Right lobe of liver (tissue), 6 donors: ENCODE measurements at regions not wholly inside any gene's neighbourhood (a gene's known extent, or its start where the extent isn't known, plus 50 kb on each side); places are given as distances from the start of the nearest gene placed in this dataset.
A peak's percentile ranks its signal among the peaks of the same experiment; 100 is the strongest.

Experiments
- ATAC-seq, 4 donors: fragments of 200-7000 bp; cut with Tn5 transposase; one replicate each; pipeline ENCODE4 v1.9.1; 2020; ENCODE audit warnings: mild to moderate bottlenecking in 4 of 4, moderate library complexity in 4 of 4
- DNase-seq, 3 donors: peaks; one replicate each; pipeline ENCODE4 v3.0.0-alpha.2; 2020
- H3K27ac ChIP-seq, 3 donors: fragments of 200-600 bp; one replicate each; pipeline ENCODE4 v1.8.0; 2022
- H3K27me3 ChIP-seq, 2 donors: fragments of 200-600 bp; one replicate each; pipeline ENCODE4 v1.8.0; 2022
- H3K36me3 ChIP-seq, 4 donors: fragments of 200-600 bp; sonication (generic) in 1 of 4; one replicate each; pipeline versions ENCODE4 v1.5.1 to v1.8.0; 2017 to 2022; ENCODE audit warnings: control low read depth in 1 of 4
- H3K4me1 ChIP-seq, 4 donors: fragments of 200-600 bp; sonication (generic) in 1 of 4; one replicate each; pipeline versions ENCODE4 v1.5.1 to v1.8.0; 2017 to 2022; ENCODE audit warnings: control low read depth in 1 of 4
- H3K4me3 ChIP-seq, 3 donors: fragments of 200-600 bp; one replicate each; pipeline ENCODE4 v1.8.0; 2022
- H3K9me3 ChIP-seq, 4 donors: fragments of 200-600 bp; sonication (generic) in 1 of 4; one replicate each; pipeline versions ENCODE4 v1.5.1 to v1.8.0; 2017 to 2022; ENCODE audit warnings: control low read depth in 1 of 4
- POLR2A ChIP-seq: fragments of 450-650 bp; IDR thresholded peaks from one replicate; pipeline ENCODE4 v1.6.1; 2017; ENCODE audit warnings: antibody characterized with exemption, mild to moderate bottlenecking
- WGBS: methylation state at CpG from one replicate; pipeline ENCODE4 v1.1.6; 2018; ENCODE audit warnings: low coverage, low lambda C conversion rate; ENCODE audit not compliant: insufficient coverage; ENCODE audit errors: missing lambda C conversion rate; 5-methylcytosine and 5-hydroxymethylcytosine counted together
- intact Hi-C, 2 donors: fragments of 100-400 bp; cut with DNase I; formaldehyde crosslinking; loops; one replicate each; pipeline versions ENCODE4 v1.11.2 to v1.14.1; 2022
- TF ChIP-seq, protein P1 (sequence below), 4 donors: fragments of 200-600 bp in 3 of 4; fragments of 450-650 bp in 1 of 4; IDR thresholded peaks; one replicate each; pipeline versions ENCODE4 v1.5.1 to v1.8.0; 2016 to 2022; ENCODE audit warnings: antibody characterized with exemption in 4 of 4, mild to moderate bottlenecking in 2 of 4
- donor health status: DM: no; HTN: yes; CAD: no.
- donor health status: DM: no; HTN: no; CAD: no.
- donor health status: DM: no; HTN: no; CAD: no.
- donor health status: DM: no; HTN: yes; CAD: no.
- donor health status: DM: no; HTN: yes; CAD: no.

GRCh38 chr22:44372611-44373010 lies 59.9 kb upstream of the SHISAL1 start:
- no peak for ATAC-seq
- H3K27ac ChIP-seq, result no peak overlapping the region
- intact Hi-C loops, result no loop called here
- no peaks in the 10 kb centered on the region for H3K36me3 ChIP-seq
- no peak overlapping the region for H3K4me3 ChIP-seq
- no peak for TF ChIP-seq POLR2A
- TF ChIP-seq, protein P1, sequence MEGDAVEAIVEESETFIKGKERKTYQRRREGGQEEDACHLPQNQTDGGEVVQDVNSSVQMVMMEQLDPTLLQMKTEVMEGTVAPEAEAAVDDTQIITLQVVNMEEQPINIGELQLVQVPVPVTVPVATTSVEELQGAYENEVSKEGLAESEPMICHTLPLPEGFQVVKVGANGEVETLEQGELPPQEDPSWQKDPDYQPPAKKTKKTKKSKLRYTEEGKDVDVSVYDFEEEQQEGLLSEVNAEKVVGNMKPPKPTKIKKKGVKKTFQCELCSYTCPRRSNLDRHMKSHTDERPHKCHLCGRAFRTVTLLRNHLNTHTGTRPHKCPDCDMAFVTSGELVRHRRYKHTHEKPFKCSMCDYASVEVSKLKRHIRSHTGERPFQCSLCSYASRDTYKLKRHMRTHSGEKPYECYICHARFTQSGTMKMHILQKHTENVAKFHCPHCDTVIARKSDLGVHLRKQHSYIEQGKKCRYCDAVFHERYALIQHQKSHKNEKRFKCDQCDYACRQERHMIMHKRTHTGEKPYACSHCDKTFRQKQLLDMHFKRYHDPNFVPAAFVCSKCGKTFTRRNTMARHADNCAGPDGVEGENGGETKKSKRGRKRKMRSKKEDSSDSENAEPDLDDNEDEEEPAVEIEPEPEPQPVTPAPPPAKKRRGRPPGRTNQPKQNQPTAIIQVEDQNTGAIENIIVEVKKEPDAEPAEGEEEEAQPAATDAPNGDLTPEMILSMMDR (IDR thresholded peaks at IDR 0.05), result no peak
- 92% methylated on average over 3 of the region's 4 CpGs for WGBS
- peaks cover 0 to 8% (median 0%) of the 10 kb centered on the region in 4 donors for H3K4me1 ChIP-seq
- DNase-seq, result peak; percentile 5 to 41 (median 31)
- no peaks in the 10 kb centered on the region for H3K27me3 ChIP-seq
- H3K9me3 ChIP-seq, result peaks cover 0 to 4% (median 0%) of the 10 kb centered on the region in 4 donors

- Histone ChIP-seq H3K9me3 (peaks cover 0 to 4% (median 0%) of the 10 kb centered on the region in 4 donors), H3K36me3 (no peaks in the 10 kb centered on the region), H3K4me3 (no peak overlapping the region), H3K27ac (no peak overlapping the region), H3K4me1 (peaks cover 0 to 8% (median 0%) of the 10 kb centered on the region in 4 donors), H3K27me3 (no peaks in the 10 kb centered on the region)
- ATAC-seq (no peak), DNase-seq (peak; percentile 6 to 30 (median 24))
- WGBS, result no CpG with 5 or more reads among the region's 3 CpGs
- intact Hi-C loops, result no loop called here
- TF ChIP-seq, protein P1 (IDR thresholded peaks at IDR 0.05), result no peak
- TF ChIP-seq POLR2A, result no peak
Measured at GRCh38 chr22:44371741-44372525, 59.2 kb upstream of the SHISAL1 start.

- WGBS, result 74% methylated on average over 3 of the region's 18 CpGs
- Histone ChIP-seq H3K4me3 (no peak overlapping the region), H3K27ac (no peak overlapping the region), H3K36me3 (no peaks in the 10 kb centered on the region), H3K9me3 (peaks cover 0 to 3% (median 0%) of the 10 kb centered on the region in 4 donors), H3K27me3 (no peaks in the 10 kb centered on the region), H3K4me1 (peaks cover 0 to 8% (median 0%) of the 10 kb centered on the region in 4 donors)
- ATAC-seq (no peak), DNase-seq (peak; percentile 4 to 47 (median 47))
- TF ChIP-seq, protein P1 (IDR thresholded peaks at IDR 0.05), result no peak
- TF ChIP-seq POLR2A, result no peak
- intact Hi-C loops, result no loop called here
Measured at GRCh38 chr22:44369916-44370801, 57.4 kb upstream of the SHISAL1 start.

DNA sequence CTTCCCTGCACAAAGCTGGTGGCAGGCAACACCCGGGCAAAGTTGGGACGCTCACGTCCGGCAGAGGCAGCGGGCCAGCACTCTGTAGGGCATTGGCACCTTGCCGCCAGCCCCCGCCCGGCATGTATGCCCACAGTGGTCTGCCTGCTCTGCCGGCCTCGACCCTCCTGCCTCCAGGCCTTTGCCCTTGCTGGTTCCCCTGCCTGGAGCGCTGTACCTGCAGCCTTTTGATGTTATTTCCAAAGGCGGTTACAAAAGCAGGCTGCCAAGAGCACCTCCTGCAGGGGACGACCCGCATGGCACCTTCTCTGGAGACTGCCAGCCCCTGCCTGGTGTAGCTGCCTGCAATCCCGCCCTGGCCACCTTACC lies 56.5 kb upstream of the SHISAL1 start:
- ATAC-seq, result no peak

More for the DNA sequence above, 56.5 kb upstream of the SHISAL1 start:
- Histone ChIP-seq H3K9me3 (no peaks in the 10 kb centered on the region), H3K27ac (no peak overlapping the region), H3K4me1 (peaks cover 0 to 8% (median 0%) of the 10 kb centered on the region in 4 donors), H3K4me3 (no peak overlapping the region), H3K27me3 (no peaks in the 10 kb centered on the region), H3K36me3 (no peaks in the 10 kb centered on the region)
- intact Hi-C loops, result no loop called here
- DNase-seq, result peak; percentile 12 to 44 (median 33)
- no peak for TF ChIP-seq POLR2A
- TF ChIP-seq, protein P1 (IDR thresholded peaks at IDR 0.05), result no peak
- WGBS, result 60% methylated on average over 1 of the region's 15 CpGs
